ENCODE measurements at regions not wholly inside any gene's neighbourhood (a gene's known extent, or its start where the extent isn't known, plus 50 kb on each side); places are given as distances from the start of the nearest gene placed in this dataset.
A peak's percentile ranks its signal among the peaks of the same experiment; 100 is the strongest.
"Not testable (repeated sequence)": the region's sequence is repeated elsewhere in the genome, so short reads cannot be mapped to it uniquely, and the experiment has no call there.

GRCh38 chr5:57429513-57430120 is 53.0 kb downstream of the ACTBL2 start:
- DNase-seq, result no peak

- not testable (repeated sequence) for DNase-seq
Measured at GRCh38 chr5:57429021-57429420, 53.6 kb downstream of the ACTBL2 start.

- DNase-seq, result no peak
Measured at GRCh38 chr5:57422993-57423392, 59.6 kb downstream of the ACTBL2 start.

- DNase-seq, result no peak
Measured at GRCh38 chr5:57422341-57422740, 60.3 kb downstream of the ACTBL2 start.

DNA sequence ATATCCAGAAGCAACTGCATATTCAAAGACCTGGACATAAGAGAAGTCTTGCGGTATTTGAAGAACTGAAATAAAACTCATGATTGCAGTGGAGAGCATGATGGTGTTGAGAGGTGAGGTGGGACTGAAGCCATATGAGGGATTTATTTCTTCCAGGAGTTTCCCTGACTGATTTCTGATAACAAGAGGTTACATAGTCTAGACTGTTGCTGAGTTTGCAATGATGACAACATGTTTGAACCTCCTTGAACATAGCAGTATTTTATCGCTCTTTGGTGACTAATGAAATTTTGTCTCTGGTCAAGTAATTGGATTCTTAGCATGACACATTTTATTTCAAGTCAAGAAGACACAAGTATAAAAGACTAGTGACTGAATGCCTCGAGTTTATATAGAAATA is 61.8 kb downstream of the ACTBL2 start:
- DNase-seq, result no peak

GRCh38 chr5:57417971-57418370 is 64.6 kb downstream of the ACTBL2 start:
- DNase-seq, result no peak

- DNase-seq, result no peak
Measured at GRCh38 chr5:57417320-57417719, 65.3 kb downstream of the ACTBL2 start.

GRCh38 chr5:57416278-57416994 is 66.2 kb downstream of the ACTBL2 start:
- DNase-seq, result no peak

DNA sequence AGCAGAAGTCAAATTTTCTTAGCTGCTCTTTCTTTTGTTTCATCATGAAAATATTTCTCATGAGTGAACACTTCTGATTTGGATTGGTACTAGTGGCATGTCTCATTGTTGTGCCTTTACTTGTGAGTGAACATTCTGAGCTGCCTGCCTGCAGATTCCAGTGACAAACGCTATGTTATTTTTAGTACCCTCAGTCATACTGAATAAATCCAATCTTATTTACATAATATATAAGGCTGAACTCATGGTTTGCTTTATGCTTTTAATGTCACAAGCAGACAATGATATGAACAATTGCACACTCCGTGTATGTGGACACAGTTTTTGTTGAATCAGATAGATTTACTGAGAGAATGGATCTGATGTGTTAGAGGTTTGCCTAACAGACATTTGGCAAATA is 67.8 kb downstream of the ACTBL2 start:
- peak in 2 of 58 donors; percentile 8 to 44 for DNase-seq

GRCh38 chr5:57414191-57414590 is 68.4 kb downstream of the ACTBL2 start:
- no peak for DNase-seq

GRCh38 chr5:57413145-57413544 is 69.5 kb downstream of the ACTBL2 start:
- DNase-seq, result no peak

GRCh38 chr5:57412680-57413079 is 69.9 kb downstream of the ACTBL2 start:
- DNase-seq, result no peak

GRCh38 chr5:57411982-57412381 is 70.6 kb downstream of the ACTBL2 start:
- DNase-seq, result no peak

DNA sequence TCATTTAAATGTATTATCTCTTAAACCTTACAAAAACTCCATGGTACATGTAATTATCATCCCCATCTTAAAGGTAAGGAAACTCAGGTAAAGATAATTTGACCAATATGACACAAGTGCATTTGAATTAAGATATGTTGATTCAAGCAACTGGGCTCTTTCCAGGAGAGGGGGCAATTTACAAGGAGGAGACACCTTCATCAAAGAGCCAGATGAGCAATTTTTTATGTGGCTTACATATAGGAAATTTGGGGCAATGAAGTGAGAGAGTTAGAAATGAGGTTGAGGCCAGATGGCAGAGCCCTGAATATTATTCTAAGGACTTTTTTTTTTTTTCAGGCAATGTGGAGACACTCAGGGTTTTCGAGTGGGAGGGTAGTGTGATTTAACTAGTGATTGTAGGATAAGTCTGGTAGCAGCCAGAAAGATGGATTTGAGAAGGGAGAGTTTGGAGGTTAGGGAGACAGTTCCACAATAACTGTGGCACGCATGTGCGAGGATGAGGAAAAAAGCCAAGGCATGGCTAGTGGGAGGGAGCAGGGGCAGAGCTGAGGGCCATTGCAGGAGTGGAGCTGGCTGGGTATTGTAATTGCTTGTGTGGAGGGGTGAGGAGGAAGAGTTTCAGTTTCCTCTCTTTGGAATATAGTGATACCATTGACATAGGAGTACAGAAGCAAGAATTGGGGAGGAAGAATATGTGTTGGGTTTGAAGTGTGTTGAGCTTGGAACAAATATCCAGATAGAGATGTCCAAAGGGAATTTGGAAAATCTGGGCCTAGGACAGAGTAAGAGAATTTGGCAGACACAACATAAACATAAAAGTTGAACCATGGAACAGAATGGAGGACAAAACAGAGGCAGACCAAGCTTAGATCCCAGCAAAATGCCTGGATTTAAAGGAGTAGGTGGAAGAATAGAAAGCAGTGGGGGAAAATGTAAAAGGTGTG is 72.0 kb downstream of the ACTBL2 start:
- DNase-seq, result no peak

DNA sequence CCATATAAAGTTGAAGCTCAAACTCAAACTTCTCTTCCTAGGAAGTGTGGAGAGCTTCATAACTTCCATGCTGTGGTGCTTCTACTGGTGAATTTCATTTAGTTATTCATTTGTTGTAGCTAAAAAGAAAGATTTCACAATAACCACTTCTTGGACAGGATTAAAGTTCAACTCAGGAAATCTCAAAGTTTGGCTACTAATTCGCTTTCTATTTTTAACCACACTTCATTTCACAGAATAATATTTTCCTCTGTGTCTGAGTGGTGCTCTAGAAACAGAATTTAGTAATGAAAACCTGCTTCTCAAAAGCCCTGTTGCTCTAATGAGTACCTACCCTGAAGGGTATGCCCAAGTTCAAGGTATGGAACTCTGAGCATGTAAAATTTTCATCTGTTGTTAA is 73.9 kb downstream of the ACTBL2 start:
- no peak for DNase-seq

DNA sequence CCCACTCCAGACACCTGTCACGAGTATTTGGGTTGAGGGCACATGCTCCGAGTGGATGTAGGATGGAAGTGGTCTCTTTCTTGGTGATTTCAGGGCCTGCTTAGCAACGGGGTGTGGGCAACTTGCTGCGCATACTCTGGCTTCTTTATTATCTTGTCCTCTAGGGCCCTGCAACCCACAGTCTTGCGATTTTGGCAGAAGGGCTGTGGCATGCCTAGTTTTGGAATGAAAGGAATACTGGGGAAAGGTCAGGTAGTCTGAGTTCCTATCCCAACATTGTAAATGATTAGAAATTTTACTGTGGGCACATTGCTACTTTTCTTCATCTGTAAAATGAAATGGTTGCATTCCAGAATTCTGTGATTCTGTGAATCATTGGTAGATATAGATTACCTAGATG is 74.3 kb downstream of the ACTBL2 start:
- no peak for DNase-seq

- DNase-seq, result no peak
Measured at GRCh38 chr5:57407391-57407790, 75.2 kb downstream of the ACTBL2 start.

GRCh38 chr5:57406641-57407040 is 76.0 kb downstream of the ACTBL2 start:
- DNase-seq, result no peak

DNA sequence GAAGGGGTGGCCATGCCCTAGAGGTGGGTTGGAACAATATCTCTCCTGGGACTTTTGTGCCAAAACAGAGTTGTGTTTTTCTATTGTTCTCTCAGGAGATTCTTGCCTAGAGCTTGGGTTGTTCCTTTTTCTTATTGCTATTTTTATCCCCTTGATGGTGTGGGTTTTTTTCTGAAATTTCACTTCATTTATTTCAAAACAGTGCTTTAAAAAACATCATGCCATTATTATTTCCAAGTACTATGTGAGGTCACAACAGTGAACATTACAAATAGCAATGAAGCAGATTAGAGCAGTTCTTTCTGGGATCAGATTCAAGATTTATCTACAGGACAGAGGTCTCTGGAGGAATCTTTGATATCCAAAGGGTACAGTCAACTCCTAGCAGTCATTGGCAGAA is 76.6 kb downstream of the ACTBL2 start:
- no peak for DNase-seq

DNA sequence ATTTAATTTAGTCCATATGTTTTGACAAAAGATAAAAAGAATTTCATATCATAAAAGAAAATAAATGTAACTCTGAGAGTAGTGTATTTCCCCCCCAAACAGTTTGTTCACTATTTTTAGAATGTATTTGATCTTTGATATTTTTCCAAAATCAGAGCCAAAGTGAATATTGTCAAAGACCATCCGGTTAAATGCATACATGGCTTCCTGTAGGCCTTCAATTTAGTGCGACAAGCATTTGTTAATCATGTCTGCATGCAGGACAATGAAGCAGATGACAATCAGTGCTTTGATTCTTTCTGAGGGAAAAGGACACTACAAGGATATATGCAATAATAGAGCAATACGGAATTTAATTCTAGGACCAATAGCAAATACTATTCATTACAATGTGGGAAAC is 79.8 kb downstream of the ACTBL2 start:
- no peak for DNase-seq

DNA sequence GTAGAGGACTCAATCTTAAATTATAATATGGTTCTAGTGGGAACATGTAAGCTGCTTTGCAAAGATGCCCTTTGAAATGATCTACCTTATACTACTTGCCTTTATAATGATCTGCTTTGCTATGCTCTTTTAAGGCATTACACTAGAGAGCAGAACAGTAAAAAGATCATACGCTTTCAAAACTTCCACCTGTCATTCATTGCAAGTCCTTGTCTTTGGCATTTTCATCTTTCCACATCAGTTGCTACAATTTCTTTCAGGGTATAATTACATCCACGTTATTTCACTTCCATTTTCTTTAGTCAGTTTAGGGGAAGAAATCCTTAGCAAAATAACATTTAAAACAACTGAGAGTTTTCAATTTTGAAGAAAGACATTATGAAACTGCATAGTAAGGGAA is 80.3 kb downstream of the ACTBL2 start:
- no peak for DNase-seq

DNA sequence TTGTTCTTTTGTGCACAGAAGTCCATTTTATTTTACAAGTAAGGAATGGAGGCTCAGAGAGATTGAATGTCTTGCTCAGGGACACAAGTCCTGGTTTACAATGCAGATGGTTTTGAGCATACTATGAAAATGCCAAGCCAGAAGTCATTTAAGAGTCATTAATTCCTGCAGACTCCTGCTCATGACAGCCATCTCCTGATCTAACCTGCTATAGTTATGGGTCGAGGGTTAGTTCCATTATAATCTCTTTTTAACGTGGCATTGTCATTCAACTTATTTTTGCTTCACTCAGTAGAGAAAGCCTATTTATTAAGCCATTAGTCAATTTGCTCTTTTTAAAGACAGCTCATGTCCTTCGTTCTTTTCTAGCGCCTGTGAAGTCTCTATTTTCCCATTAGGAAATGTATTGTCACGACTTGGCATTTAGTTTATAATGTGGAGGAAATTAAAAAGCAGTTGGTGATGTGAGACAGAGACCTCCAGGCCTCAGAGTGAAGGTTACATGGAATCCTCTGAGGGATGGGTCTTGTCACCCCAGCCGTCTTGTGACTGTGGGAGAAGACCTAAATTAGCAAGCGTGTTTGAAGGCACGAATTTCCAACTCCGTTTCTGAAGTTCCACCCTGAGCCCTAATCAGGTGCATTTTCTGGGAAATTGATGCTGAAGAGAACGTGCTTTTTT is 84.1 kb downstream of the ACTBL2 start:
- no peak for DNase-seq

All from anterior cingulate cortex (tissue), 58 donors.